ENCODE measurements at regions not wholly inside any gene's neighbourhood (a gene's known extent, or its start where the extent isn't known, plus 50 kb on each side); places are given as distances from the start of the nearest gene placed in this dataset.

- Mint-ChIP-seq H3K4me3 (no peak overlapping the region), H3K36me3 (no peaks in the 10 kb centered on the region), H3K9me3 (peaks cover 11% of the 10 kb centered on the region), H3K27me3 (no peaks in the 10 kb centered on the region), H3K27ac (no peak overlapping the region), H3K4me1 (ENCODE audit: unreplicated experiment) (no peaks in the 10 kb centered on the region)
- no peak for DNase-seq (ENCODE audit: extremely low spot score, unreplicated experiment)
- TF ChIP-seq CTCF (conservative IDR thresholded peaks at IDR 0.05), result no peak
These were observed 90.3 kb upstream of the RASSF8 start for GRCh38 chr12:25868193-25868592.

- Mint-ChIP-seq H3K4me3 (no peak overlapping the region), H3K27ac (no peak overlapping the region), H3K36me3 (no peaks in the 10 kb centered on the region), H3K4me1 (ENCODE audit: unreplicated experiment) (no peaks in the 10 kb centered on the region), H3K9me3 (peaks cover 2% of the 10 kb centered on the region), H3K27me3 (peaks cover 4% of the 10 kb centered on the region)
- TF ChIP-seq CTCF (conservative IDR thresholded peaks at IDR 0.05), result no peak
- no peak for DNase-seq (ENCODE audit: extremely low spot score, unreplicated experiment)
These were observed 86.3 kb upstream of the RASSF8 start for GRCh38 chr12:25872137-25872536.

GRCh38 chr12:25875661-25876060 lies 82.8 kb upstream of the RASSF8 start:
- H3K4me1 Mint-ChIP-seq (ENCODE audit: unreplicated experiment), result no peaks in the 10 kb centered on the region
- H3K4me3 Mint-ChIP-seq, result no peak overlapping the region
- peaks cover 6% of the 10 kb centered on the region for H3K36me3 Mint-ChIP-seq

GRCh38 chr12:25876383-25877045 lies 82.0 kb upstream of the RASSF8 start:
- no peak for DNase-seq (ENCODE audit: extremely low spot score, unreplicated experiment)
- no peak overlapping the region for H3K4me3 Mint-ChIP-seq
- H3K4me1 Mint-ChIP-seq (ENCODE audit: unreplicated experiment), result no peaks in the 10 kb centered on the region

More at GRCh38 chr12:25875661-25876060, 82.8 kb upstream of the RASSF8 start:
- Mint-ChIP-seq H3K27ac (no peak overlapping the region), H3K9me3 (no peaks in the 10 kb centered on the region), H3K27me3 (peaks cover 4% of the 10 kb centered on the region)
- no peak for DNase-seq (ENCODE audit: extremely low spot score, unreplicated experiment)
- no peak for TF ChIP-seq CTCF (conservative IDR thresholded peaks at IDR 0.05)

GRCh38 chr12:25877446-25877845 lies 81.0 kb upstream of the RASSF8 start:
- Mint-ChIP-seq H3K27ac (no peak overlapping the region), H3K9me3 (peaks cover 4% of the 10 kb centered on the region), H3K4me3 (no peak overlapping the region), H3K27me3 (peaks cover 4% of the 10 kb centered on the region), H3K4me1 (ENCODE audit: unreplicated experiment) (no peaks in the 10 kb centered on the region), H3K36me3 (peaks cover 6% of the 10 kb centered on the region)
- no peak for TF ChIP-seq CTCF (conservative IDR thresholded peaks at IDR 0.05)
- DNase-seq (ENCODE audit: extremely low spot score, unreplicated experiment), result no peak

More at GRCh38 chr12:25876383-25877045, 82.0 kb upstream of the RASSF8 start:
- Mint-ChIP-seq H3K36me3 (peaks cover 6% of the 10 kb centered on the region), H3K27ac (no peak overlapping the region), H3K27me3 (peaks cover 4% of the 10 kb centered on the region), H3K9me3 (no peaks in the 10 kb centered on the region)
- no peak for TF ChIP-seq CTCF (conservative IDR thresholded peaks at IDR 0.05)

Data from type B pancreatic cell (in vitro differentiated cells).